ENCODE measurements at regions not wholly inside any gene's neighbourhood (a gene's known extent, or its start where the extent isn't known, plus 50 kb on each side); places are given as distances from the start of the nearest gene placed in this dataset.

GRCh38 chr1:18536356-18536755, 55.6 kb downstream of the KLHDC7A start:
- peaks cover 72% of the 10 kb centered on the region for H3K27me3 Mint-ChIP-seq (ENCODE audit: low read depth)
- H3K36me3 Mint-ChIP-seq, result no peaks in the 10 kb centered on the region
- 0 out of 2 replicates have a peak, but pooled peaks cover 2% of the 10 kb centered on the region for H3K4me1 Mint-ChIP-seq
- ATAC-seq, result no peak
- ChIA-PET POLR2A (no interaction called here), CTCF (interaction anchor here (0.6 to 1.4 kb wide), 4 partner anchors 22 to 189 kb away, joined by 3 to 4 read pairs (median 3); no protein-coding TSS in a partner anchor)
- no peak for TF ChIP-seq PRDM15 (CRISPR knock-in tag; IDR thresholded peaks at IDR 0.05)
- H3K4me3 Mint-ChIP-seq, result no peak overlapping the region
- no peaks in the 10 kb centered on the region for H3K9me3 Mint-ChIP-seq
- DNase-seq (ENCODE audit: low spot score), result no peak
- H3K27ac Mint-ChIP-seq, result no peak overlapping the region

GRCh38 chr1:18536915-18537314, 56.2 kb downstream of the KLHDC7A start:
- ChIA-PET CTCF (interaction anchor here (0.9 to 2.3 kb wide), 3 partner anchors 19 to 44 kb away, joined by 3 to 10 read pairs (median 3); no protein-coding TSS in a partner anchor), POLR2A (no interaction called here)
- Mint-ChIP-seq H3K27me3 (ENCODE audit: low read depth) (peaks cover 67% of the 10 kb centered on the region), H3K4me1 (peaks cover 5% of the 10 kb centered on the region), H3K27ac (no peak overlapping the region), H3K36me3 (no peaks in the 10 kb centered on the region), H3K4me3 (no peak overlapping the region), H3K9me3 (no peaks in the 10 kb centered on the region)
- TF ChIP-seq RORB (CRISPR knock-in tag; IDR thresholded peaks at IDR 0.05) (no peak), ELF4 (CRISPR knock-in tag; IDR thresholded peaks at IDR 0.05; ENCODE audit: low read depth) (no peak), NR3C1 (CRISPR knock-in tag; conservative IDR thresholded peaks at IDR 0.05; ENCODE audit: low read depth) (no peak), ZNF532 (CRISPR knock-in tag; IDR thresholded peaks at IDR 0.05; ENCODE audit: borderline replicate concordance) (no peak), SMAD3 (CRISPR knock-in tag; IDR thresholded peaks at IDR 0.05; ENCODE audit: borderline replicate concordance) (no peak), TEAD1 (CRISPR knock-in tag; IDR thresholded peaks at IDR 0.05) (no peak), TP53 (CRISPR knock-in tag; IDR thresholded peaks at IDR 0.05) (no peak), KAT7 (CRISPR knock-in tag; IDR thresholded peaks at IDR 0.05; ENCODE audit: borderline replicate concordance) (no peak)
- DNase-seq (ENCODE audit: low spot score), result no peak
- ATAC-seq, result no peak

GRCh38 chr1:18537386-18538306, 56.9 kb downstream of the KLHDC7A start:
- DNase-seq (ENCODE audit: low spot score), result no peak
- Mint-ChIP-seq H3K27ac (no peak overlapping the region), H3K4me1 (peaks cover 12% of the 10 kb centered on the region), H3K27me3 (ENCODE audit: low read depth) (peaks cover 62% of the 10 kb centered on the region), H3K36me3 (no peaks in the 10 kb centered on the region), H3K9me3 (no peaks in the 10 kb centered on the region), H3K4me3 (no peak overlapping the region)
- no peak for TF ChIP-seq HMGXB4 (CRISPR knock-in tag; IDR thresholded peaks at IDR 0.05)
- no peak for TF ChIP-seq SMAD4 (CRISPR knock-in tag; IDR thresholded peaks at IDR 0.05)
- ChIA-PET CTCF (interaction anchor here (0.9 to 2.3 kb wide), 3 partner anchors 19 to 44 kb away, joined by 3 to 10 read pairs (median 7); no protein-coding TSS in a partner anchor), POLR2A (no interaction called here)
- ATAC-seq, result no peak

Data from WTC11 (cell line).